Calu3 (cell line): ENCODE measurements at regions not wholly inside any gene's neighbourhood (a gene's known extent, or its start where the extent isn't known, plus 50 kb on each side); places are given as distances from the start of the nearest gene placed in this dataset.

Experiments
- BruUV-seq: library from RNA; stranded (reverse); fragments of 400-500 nt; replicated peaks from 2 replicates; lab custom pipeline; 2021; lab: Mats Ljungman, UMichigan
- CTCF ChIA-PET: fragments of 300-600 bp; sonication (Branson Sonifier 250); formaldehyde crosslinking; loops from one replicate; lab custom pipeline; 2022; ENCODE audit warnings: antibody characterized with exemption; lab: Charles Lee
- DNase-seq: peaks from one replicate; pipeline ENCODE4 v3.0.0; 2022
- H3K27ac Mint-ChIP-seq: one replicate; pipeline ENCODE4 v1.8.0; 2022; ENCODE audit warnings: mixed read lengths; ENCODE audit not compliant: unreplicated experiment
- H3K27me3 Mint-ChIP-seq: one replicate; pipeline ENCODE4 v1.8.0; 2022; ENCODE audit warnings: mixed read lengths; ENCODE audit not compliant: unreplicated experiment
- H3K36me3 Mint-ChIP-seq: one replicate; pipeline ENCODE4 v1.8.0; 2022; ENCODE audit warnings: mild to moderate bottlenecking, moderate library complexity, mixed read lengths; ENCODE audit not compliant: insufficient read depth, unreplicated experiment
- H3K4me1 Mint-ChIP-seq: one replicate; pipeline ENCODE4 v1.8.0; 2022; ENCODE audit warnings: mild to moderate bottlenecking, low read depth, mixed read lengths; ENCODE audit not compliant: unreplicated experiment
- H3K4me3 Mint-ChIP-seq: one replicate; pipeline ENCODE4 v1.8.0; 2022; ENCODE audit warnings: mild to moderate bottlenecking, low read depth, moderate library complexity, mixed read lengths; ENCODE audit not compliant: unreplicated experiment
- H3K9me3 Mint-ChIP-seq: one replicate; pipeline ENCODE4 v1.8.0; 2022; ENCODE audit warnings: low read depth, mixed read lengths; ENCODE audit not compliant: unreplicated experiment
- CTCF ChIP-seq: fragments of 200-600 bp; IDR thresholded peaks from one replicate; pipeline ENCODE4 v1.8.0; 2022; ENCODE audit warnings: antibody characterized with exemption; ENCODE audit not compliant: unreplicated experiment
- intact Hi-C: fragments of 100-400 bp; cut with micrococcal nuclease; formaldehyde crosslinking; loops from one replicate; pipeline ENCODE4 v1.10.0; 2022; ENCODE audit not compliant: unreplicated experiment

- Mint-ChIP-seq H3K36me3 (no peaks in the 10 kb centered on the region), H3K27ac (no peak overlapping the region), H3K4me3 (no peak overlapping the region), H3K9me3 (peaks cover 25% of the 10 kb centered on the region), H3K27me3 (no peaks in the 10 kb centered on the region), H3K4me1 (no peaks in the 10 kb centered on the region)
- no peak for TF ChIP-seq CTCF
- no TSS peak for BruUV-seq
- intact Hi-C loops = no loop called here
- CTCF ChIA-PET = no interaction called here
- no peak for DNase-seq
Observed at GRCh38 chr19:32022044-32022640, 323.3 kb upstream of the ZNF507 start.

GRCh38 chr19:32022731-32023563 lies 322.5 kb upstream of the ZNF507 start:
- no peak overlapping the region for H3K27ac Mint-ChIP-seq

GRCh38 chr19:32023564-32023832 lies 321.9 kb upstream of the ZNF507 start:
- CTCF ChIA-PET = no interaction called here
- TF ChIP-seq CTCF = no peak
- no peak overlapping the region for H3K4me3 Mint-ChIP-seq
- no peaks in the 10 kb centered on the region for H3K36me3 Mint-ChIP-seq
- no TSS peak for BruUV-seq
- DNase-seq = no peak
- no peaks in the 10 kb centered on the region for H3K27me3 Mint-ChIP-seq
- no peaks in the 10 kb centered on the region for H3K4me1 Mint-ChIP-seq
- intact Hi-C loops = no loop called here
- peaks cover 25% of the 10 kb centered on the region for H3K9me3 Mint-ChIP-seq
- H3K27ac Mint-ChIP-seq = no peak overlapping the region

More at GRCh38 chr19:32022731-32023563, 322.5 kb upstream of the ZNF507 start:
- BruUV-seq = no TSS peak
- no peaks in the 10 kb centered on the region for H3K4me1 Mint-ChIP-seq
- CTCF ChIA-PET = no interaction called here
- intact Hi-C loops = no loop called here
- no peak overlapping the region for H3K4me3 Mint-ChIP-seq
- peaks cover 28% of the 10 kb centered on the region for H3K9me3 Mint-ChIP-seq
- no peaks in the 10 kb centered on the region for H3K36me3 Mint-ChIP-seq
- no peaks in the 10 kb centered on the region for H3K27me3 Mint-ChIP-seq
- no peak for DNase-seq
- TF ChIP-seq CTCF = no peak

GRCh38 chr19:32029235-32029634 lies 316.2 kb upstream of the ZNF507 start:
- no peaks in the 10 kb centered on the region for H3K4me1 Mint-ChIP-seq
- no peak overlapping the region for H3K4me3 Mint-ChIP-seq
- BruUV-seq = no TSS peak
- H3K36me3 Mint-ChIP-seq = no peaks in the 10 kb centered on the region
- H3K27me3 Mint-ChIP-seq = no peaks in the 10 kb centered on the region
- CTCF ChIA-PET = no interaction called here
- no peak for DNase-seq
- TF ChIP-seq CTCF = no peak
- peaks cover 30% of the 10 kb centered on the region for H3K9me3 Mint-ChIP-seq
- no peak overlapping the region for H3K27ac Mint-ChIP-seq
- intact Hi-C loops = no loop called here
